ENCODE measurements at regions not wholly inside any gene's neighbourhood (a gene's known extent, or its start where the extent isn't known, plus 50 kb on each side); places are given as distances from the start of the nearest gene placed in this dataset.

- POLR2A ChIA-PET = no interaction called here
- Histone ChIP-seq H3K4me1 (ENCODE audit: control insufficient read depth in 2 of 2, insufficient read depth in 2 of 2, low read length in 2 of 2) (no peaks in the 10 kb centered on the region), H3K4me3 (ENCODE audit: control extremely low read depth in 1 of 5, extremely low read depth in 1 of 5, insufficient read depth in 1 of 5, low read depth in 2 of 5, low read length in 4 of 5) (no peak overlapping the region), H3K36me3 (replicated peaks in 1 of 2; ENCODE audit: control extremely low read depth in 1 of 2, control insufficient read depth in 1 of 2, extremely low read depth in 1 of 2, insufficient read depth in 2 of 2, low read length in 1 of 2) (no peaks in the 10 kb centered on the region), H3K79me2 (ENCODE audit: control insufficient read depth, insufficient read depth, low read length) (no peaks in the 10 kb centered on the region), H2AFZ (ENCODE audit: insufficient read depth, low read depth, low read length, poor library complexity, severe bottlenecking) (no peak overlapping the region), H4K20me1 (ENCODE audit: control insufficient read depth, insufficient read depth, low read length, poor library complexity, severe bottlenecking) (no peaks in the 10 kb centered on the region), H3K9ac (ENCODE audit: low read length) (no peak overlapping the region), H3K4me2 (replicated peaks; ENCODE audit: low read depth, low read length, poor library complexity, severe bottlenecking) (no peak overlapping the region), H3K27ac (ENCODE audit: low read length in 2 of 2) (no peak overlapping the region), H3K9me3 (ENCODE audit: control extremely low read depth in 1 of 3, control insufficient read depth in 2 of 3, insufficient read depth in 1 of 3, low read length in 2 of 3) (peaks cover 0 to 2% (median 0%) of the 10 kb centered on the region in 3 donors), H3K27me3 (replicated peaks in 1 of 4; ENCODE audit: control extremely low read depth in 1 of 4, control insufficient read depth in 3 of 4, insufficient read depth in 4 of 4, low read length in 3 of 4) (no peaks in the 10 kb centered on the region)
- CTCF ChIA-PET = no interaction called here
- WGBS (ENCODE audit: insufficient coverage) = no CpG with 5 or more reads among the region's 2 CpGs
- intact Hi-C loops (cut with micrococcal nuclease) = no loop called here
- no peaks in the 10 kb centered on the region for H3K4me1 Mint-ChIP-seq
- no peak overlapping the region for H3K4me3 Mint-ChIP-seq
- no peak for TF ChIP-seq EZH2 (IDR thresholded peaks at IDR 0.05; ENCODE audit: borderline replicate concordance, insufficient read depth, low read depth, low read length, poor library complexity, severe bottlenecking)
- no peak for TF ChIP-seq CTCF (IDR thresholded peaks at IDR 0.05)
- DNase-seq (no peak), ATAC-seq (ENCODE audit: low read depth) (no peak)
- H3K27me3 Mint-ChIP-seq = no peaks in the 10 kb centered on the region
- H3K27ac Mint-ChIP-seq = no peak overlapping the region
- H3K9me3 Mint-ChIP-seq (ENCODE audit: insufficient read depth) = peaks cover 4% of the 10 kb centered on the region
Measured at GRCh38 chr12:17381211-17381610, 708.8 kb downstream of the RERGL start.

GRCh38 chr12:17372508-17372907 is 717.5 kb downstream of the RERGL start:
- ChIA-PET POLR2A (no interaction called here), CTCF (no interaction called here)
- ATAC-seq (ENCODE audit: low read depth) (no peak), DNase-seq (no peak)
- H3K9me3 Mint-ChIP-seq (ENCODE audit: insufficient read depth) = no peaks in the 10 kb centered on the region
- H3K4me3 Mint-ChIP-seq = no peak overlapping the region
- Histone ChIP-seq H3K9ac (ENCODE audit: low read length) (no peak overlapping the region), H3K4me3 (ENCODE audit: control extremely low read depth in 1 of 5, extremely low read depth in 1 of 5, insufficient read depth in 1 of 5, low read depth in 2 of 5, low read length in 4 of 5) (no peak overlapping the region), H3K4me1 (ENCODE audit: control insufficient read depth in 2 of 2, insufficient read depth in 2 of 2, low read length in 2 of 2) (no peaks in the 10 kb centered on the region), H4K20me1 (ENCODE audit: control insufficient read depth, insufficient read depth, low read length, poor library complexity, severe bottlenecking) (no peaks in the 10 kb centered on the region), H3K9me3 (ENCODE audit: control extremely low read depth in 1 of 3, control insufficient read depth in 2 of 3, insufficient read depth in 1 of 3, low read length in 2 of 3) (peaks cover 0 to 2% (median 0%) of the 10 kb centered on the region in 3 donors), H2AFZ (ENCODE audit: insufficient read depth, low read depth, low read length, poor library complexity, severe bottlenecking) (no peak overlapping the region), H3K36me3 (replicated peaks in 1 of 2; ENCODE audit: control extremely low read depth in 1 of 2, control insufficient read depth in 1 of 2, extremely low read depth in 1 of 2, insufficient read depth in 2 of 2, low read length in 1 of 2) (no peaks in the 10 kb centered on the region), H3K4me2 (replicated peaks; ENCODE audit: low read depth, low read length, poor library complexity, severe bottlenecking) (no peak overlapping the region), H3K79me2 (ENCODE audit: control insufficient read depth, insufficient read depth, low read length) (no peaks in the 10 kb centered on the region), H3K27me3 (replicated peaks in 1 of 4; ENCODE audit: control extremely low read depth in 1 of 4, control insufficient read depth in 3 of 4, insufficient read depth in 4 of 4, low read length in 3 of 4) (no peaks in the 10 kb centered on the region), H3K27ac (ENCODE audit: low read length in 2 of 2) (no peak overlapping the region)
- H3K4me1 Mint-ChIP-seq = no peaks in the 10 kb centered on the region
- intact Hi-C loops (cut with micrococcal nuclease) = no loop called here
- H3K27ac Mint-ChIP-seq = no peak overlapping the region
- TF ChIP-seq EZH2 (IDR thresholded peaks at IDR 0.05; ENCODE audit: borderline replicate concordance, insufficient read depth, low read depth, low read length, poor library complexity, severe bottlenecking) (no peak), CTCF (IDR thresholded peaks at IDR 0.05) (no peak)
- WGBS (ENCODE audit: insufficient coverage) = 50% methylated on average over 1 of the region's 1 CpG
- no peaks in the 10 kb centered on the region for H3K27me3 Mint-ChIP-seq

Data from B cell (primary cell).